HepG2 (cell line): ENCODE measurements at regions not wholly inside any gene's neighbourhood (a gene's known extent, or its start where the extent isn't known, plus 50 kb on each side); places are given as distances from the start of the nearest gene placed in this dataset.

Source experiments
- CBFB ChIP-seq: sonication (generic); formaldehyde crosslinking; IDR thresholded peaks from 2 replicates; pipeline ENCODE4 v1.4.0; 2020; ENCODE audit warnings: missing genetic modification reagents
- HOXA7 ChIP-seq: sonication (generic); formaldehyde crosslinking; IDR thresholded peaks from 2 replicates; pipeline ENCODE4 v1.8.1; 2022; ENCODE audit warnings: mild to moderate bottlenecking, missing genetic modification reagents, moderate library complexity
- JUND ChIP-seq: sonication (generic); formaldehyde crosslinking; IDR thresholded peaks from 2 replicates; pipeline ENCODE4 v1.8.0; 2022; ENCODE audit warnings: mild to moderate bottlenecking, missing genetic modification reagents
- RAD21 ChIP-seq: fragments of 450-650 bp; formaldehyde crosslinking; IDR thresholded peaks from 2 replicates; pipeline ENCODE4 v1.5.0; 2020; ENCODE audit warnings: mild to moderate bottlenecking
- ZNF138 ChIP-seq: sonication (generic); formaldehyde crosslinking; IDR thresholded peaks from 2 replicates; pipeline ENCODE4 v1.5.0; 2020; ENCODE audit warnings: mild to moderate bottlenecking, low read depth, missing genetic modification reagents
- TF ChIP-seq, protein P1 (sequence below): sonication (generic); formaldehyde crosslinking; IDR thresholded peaks from 2 replicates; pipeline ENCODE4 v1.5.0; 2020; ENCODE audit warnings: mild to moderate bottlenecking, missing genetic modification reagents, moderate library complexity

DNA sequence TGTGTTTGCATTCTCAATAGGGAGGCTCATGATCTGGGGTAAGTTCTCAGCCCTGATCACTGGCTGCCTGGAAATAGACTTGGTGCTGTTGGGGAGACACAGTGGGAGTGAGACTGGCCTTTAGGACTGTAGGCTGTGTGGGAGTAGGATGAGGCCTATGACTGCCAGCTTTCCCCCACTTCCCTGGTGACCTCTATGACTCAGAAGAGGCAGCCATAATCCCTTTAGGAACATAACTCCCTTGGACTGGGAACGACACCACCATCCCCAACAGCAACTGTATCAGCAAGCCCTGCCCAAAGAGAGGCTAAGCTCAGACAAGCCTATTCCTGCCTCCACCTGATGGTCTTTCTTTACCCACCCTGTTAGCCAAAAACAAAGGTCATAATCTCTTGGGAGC lies 91.3 kb downstream of the SUCNR1 start:
- TF ChIP-seq ZNF138 (CRISPR knock-in tag), result no peak
- no peak for TF ChIP-seq HOXA7
- TF ChIP-seq, protein P1, sequence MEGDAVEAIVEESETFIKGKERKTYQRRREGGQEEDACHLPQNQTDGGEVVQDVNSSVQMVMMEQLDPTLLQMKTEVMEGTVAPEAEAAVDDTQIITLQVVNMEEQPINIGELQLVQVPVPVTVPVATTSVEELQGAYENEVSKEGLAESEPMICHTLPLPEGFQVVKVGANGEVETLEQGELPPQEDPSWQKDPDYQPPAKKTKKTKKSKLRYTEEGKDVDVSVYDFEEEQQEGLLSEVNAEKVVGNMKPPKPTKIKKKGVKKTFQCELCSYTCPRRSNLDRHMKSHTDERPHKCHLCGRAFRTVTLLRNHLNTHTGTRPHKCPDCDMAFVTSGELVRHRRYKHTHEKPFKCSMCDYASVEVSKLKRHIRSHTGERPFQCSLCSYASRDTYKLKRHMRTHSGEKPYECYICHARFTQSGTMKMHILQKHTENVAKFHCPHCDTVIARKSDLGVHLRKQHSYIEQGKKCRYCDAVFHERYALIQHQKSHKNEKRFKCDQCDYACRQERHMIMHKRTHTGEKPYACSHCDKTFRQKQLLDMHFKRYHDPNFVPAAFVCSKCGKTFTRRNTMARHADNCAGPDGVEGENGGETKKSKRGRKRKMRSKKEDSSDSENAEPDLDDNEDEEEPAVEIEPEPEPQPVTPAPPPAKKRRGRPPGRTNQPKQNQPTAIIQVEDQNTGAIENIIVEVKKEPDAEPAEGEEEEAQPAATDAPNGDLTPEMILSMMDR (CRISPR knock-in tag), result no peak
- no peak for TF ChIP-seq CBFB (CRISPR knock-in tag)
- no peak for TF ChIP-seq RAD21 (CRISPR knock-in tag)
- TF ChIP-seq JUND, result no peak
